ENCODE measurements at regions not wholly inside any gene's neighbourhood (a gene's known extent, or its start where the extent isn't known, plus 50 kb on each side); places are given as distances from the start of the nearest gene placed in this dataset.

DNA sequence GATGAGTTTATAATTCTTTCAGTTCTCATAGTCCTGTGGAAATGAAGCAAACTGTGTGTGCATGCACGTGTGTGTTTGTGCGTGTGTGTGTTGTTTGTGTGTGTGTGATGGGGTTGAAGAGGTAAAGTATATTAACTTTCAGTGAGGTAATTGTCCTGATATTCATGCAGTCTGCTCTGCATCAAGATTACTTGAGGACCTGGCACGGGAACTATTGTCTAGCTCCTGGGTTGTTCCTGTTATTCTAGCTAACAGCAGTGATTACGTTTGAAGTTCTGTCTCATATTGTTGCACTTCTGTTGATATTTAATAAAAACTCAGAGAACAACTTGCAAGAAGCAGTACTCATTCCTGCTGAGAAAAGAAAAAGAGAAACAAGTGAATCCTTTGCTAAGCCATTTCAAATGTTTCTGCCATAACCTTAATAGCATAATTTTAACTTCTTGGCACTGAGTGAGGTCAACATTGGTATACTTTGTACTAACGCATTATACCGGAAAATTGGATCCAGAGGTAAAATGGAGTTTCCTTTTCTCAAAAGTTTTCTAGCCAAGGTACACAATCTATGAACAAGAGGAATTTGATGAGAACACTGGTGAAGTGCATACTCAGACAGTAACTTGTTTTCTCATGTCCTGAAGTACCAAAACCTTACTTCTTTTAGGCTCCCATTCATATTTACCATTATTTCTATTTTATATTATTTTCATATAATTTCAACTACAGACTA is 113.2 kb downstream of the SPCS3 start:
- TF ChIP-seq CTCF (IDR thresholded peaks at IDR 0.05; ENCODE audit: low read length, missing control alignments), result no peak
- peak; percentile 33 for DNase-seq (ENCODE audit: low read depth)
- no peak overlapping the region for H3K4me3 ChIP-seq (replicated peaks; ENCODE audit: low read depth, low read length)

DNA sequence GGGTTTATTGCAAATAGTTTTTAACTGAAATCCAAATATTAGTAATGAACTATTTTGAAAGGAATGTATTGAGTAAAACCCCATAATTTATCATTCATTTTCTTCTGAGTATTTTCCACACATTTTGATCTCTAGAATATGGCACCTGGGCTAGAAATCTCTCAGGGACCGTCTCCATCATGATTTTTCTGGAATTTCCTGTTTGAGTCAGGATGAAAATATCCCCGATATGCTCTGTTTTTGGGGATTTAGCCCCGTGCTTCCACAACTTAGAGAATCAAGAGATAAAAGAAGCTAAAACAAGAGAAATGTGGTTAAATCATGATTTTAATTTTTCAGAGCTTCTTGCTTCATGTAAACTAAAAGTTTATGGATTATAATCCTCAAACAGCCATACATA is 114.2 kb downstream of the SPCS3 start:
- H3K4me3 ChIP-seq (replicated peaks; ENCODE audit: low read depth, low read length), result no peak overlapping the region
- DNase-seq (ENCODE audit: low read depth), result peak; percentile 16
- TF ChIP-seq CTCF (IDR thresholded peaks at IDR 0.05; ENCODE audit: low read length, missing control alignments), result no peak

DNA sequence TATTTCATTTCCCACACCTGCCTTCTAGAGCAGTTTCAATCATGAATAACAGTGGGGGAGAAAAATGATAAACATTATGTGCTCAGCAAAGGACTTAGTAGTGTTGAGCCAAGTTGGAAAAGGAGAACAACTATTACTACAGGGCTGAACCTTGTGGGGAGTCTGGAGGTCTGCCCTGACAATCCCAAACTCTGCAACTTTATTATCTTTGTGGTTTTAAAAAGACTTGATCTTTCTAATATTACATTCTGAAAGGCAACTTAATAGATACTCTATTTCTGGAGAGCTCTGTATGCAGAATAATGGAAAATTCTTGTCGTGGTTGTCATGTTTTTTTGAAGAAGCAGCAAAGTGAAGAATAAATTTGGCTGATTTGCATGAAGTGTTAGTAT is 116.1 kb downstream of the SPCS3 start:
- no peak overlapping the region for H3K4me3 ChIP-seq (replicated peaks; ENCODE audit: low read depth, low read length)
- DNase-seq (ENCODE audit: low read depth), result peak; percentile 25
- TF ChIP-seq CTCF (IDR thresholded peaks at IDR 0.05; ENCODE audit: low read length, missing control alignments), result no peak

DNA sequence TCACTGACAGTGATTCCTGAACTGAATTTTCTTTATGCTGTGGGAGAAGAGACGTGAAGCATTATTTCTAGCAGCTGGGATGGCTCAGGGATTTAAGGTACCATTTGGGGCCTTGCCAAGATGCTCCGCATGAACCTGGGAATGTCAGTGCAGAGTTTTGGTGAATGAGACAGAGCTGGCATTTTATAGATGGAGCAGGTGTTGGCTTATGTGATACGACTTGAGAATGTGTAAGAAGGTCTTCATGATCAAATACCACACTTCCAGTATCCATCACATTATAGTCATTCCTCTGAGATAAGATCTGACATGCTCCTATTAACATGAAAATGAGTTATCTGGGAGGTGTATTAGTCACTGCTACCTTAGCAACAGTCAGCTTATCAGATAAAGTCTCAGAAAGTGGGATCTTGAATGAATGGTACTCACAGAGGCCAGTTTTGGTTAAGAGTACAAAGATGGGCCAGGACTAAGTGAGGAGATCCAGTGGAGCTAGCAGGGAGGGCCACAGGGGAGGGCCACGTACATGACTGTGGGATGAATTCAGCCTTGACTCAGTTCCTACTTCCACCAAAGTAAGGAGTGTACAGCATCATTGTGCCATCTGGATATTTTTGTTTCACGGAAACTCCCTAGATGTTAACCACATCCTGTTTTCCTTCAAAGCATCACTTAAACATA is 116.7 kb downstream of the SPCS3 start:
- H3K4me3 ChIP-seq (replicated peaks; ENCODE audit: low read depth, low read length), result no peak overlapping the region
- peak; percentile 82 for DNase-seq (ENCODE audit: low read depth)
- no peak for TF ChIP-seq CTCF (IDR thresholded peaks at IDR 0.05; ENCODE audit: low read length, missing control alignments)

GRCh38 chr4:176437756-176438155 is 118.0 kb downstream of the SPCS3 start:
- TF ChIP-seq CTCF (IDR thresholded peaks at IDR 0.05; ENCODE audit: low read length, missing control alignments), result no peak
- H3K4me3 ChIP-seq (replicated peaks; ENCODE audit: low read depth, low read length), result no peak overlapping the region
- DNase-seq (ENCODE audit: low read depth), result no peak

DNA sequence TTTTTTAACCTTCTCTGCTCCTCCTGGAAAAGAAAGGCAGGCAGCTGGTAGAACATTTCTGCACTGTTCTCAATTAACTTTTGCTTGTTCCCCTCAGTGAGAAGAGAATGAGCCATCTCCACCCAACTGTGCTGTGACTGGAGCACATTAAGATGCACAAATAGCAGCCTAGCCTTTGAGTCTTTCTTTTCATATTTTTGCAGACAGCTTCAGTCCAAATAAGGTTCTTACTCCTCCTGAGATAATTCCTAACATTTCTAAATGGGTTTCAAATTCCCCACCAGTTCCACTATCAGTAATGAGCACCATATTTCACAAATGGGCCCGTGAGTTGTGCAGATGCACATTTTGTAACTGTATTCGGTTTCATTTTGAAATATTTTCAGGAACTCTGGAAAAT is 118.6 kb downstream of the SPCS3 start:
- no peak overlapping the region for H3K4me3 ChIP-seq (replicated peaks; ENCODE audit: low read depth, low read length)
- no peak for DNase-seq (ENCODE audit: low read depth)
- no peak for TF ChIP-seq CTCF (IDR thresholded peaks at IDR 0.05; ENCODE audit: low read length, missing control alignments)

- DNase-seq (ENCODE audit: low read depth), result no peak
- no peak for TF ChIP-seq CTCF (IDR thresholded peaks at IDR 0.05; ENCODE audit: low read length, missing control alignments)
- no peak overlapping the region for H3K4me3 ChIP-seq (replicated peaks; ENCODE audit: low read depth, low read length)
These were observed 119.8 kb downstream of the SPCS3 start for GRCh38 chr4:176439611-176440010.
